Neutrophil (primary cell): ENCODE measurements at regions not wholly inside any gene's neighbourhood (a gene's known extent, or its start where the extent isn't known, plus 50 kb on each side); places are given as distances from the start of the nearest gene placed in this dataset.

Experiments used
- H3K27ac ChIP-seq: fragments of 200-600 bp; sonication (generic); 2 replicates; pipeline ENCODE4 v1.5.1; 2016; ENCODE audit warnings: mild to moderate bottlenecking, moderate library complexity
- H3K27me3 ChIP-seq: fragments of 200-600 bp; sonication (generic); 2 replicates; pipeline ENCODE4 v1.6.0; 2016; ENCODE audit warnings: mild to moderate bottlenecking
- H3K36me3 ChIP-seq: fragments of 200-600 bp; sonication (generic); 2 replicates; pipeline ENCODE4 v1.5.1; 2017
- H3K4me1 ChIP-seq, 2 experiments: fragments of 200-600 bp in 1 of 2; sonication (generic) in 1 of 2; 1 replicate in 1 of 2; 2 replicates in 1 of 2; pipeline versions ENCODE4 v1.5.1 to v1.6.1; 2013 to 2016; ENCODE audit warnings: low read depth in 1 of 2, low read length in 1 of 2, mild to moderate bottlenecking in 1 of 2, moderate library complexity in 1 of 2; ENCODE audit not compliant: control insufficient read depth in 1 of 2, insufficient read depth in 1 of 2
- H3K4me3 ChIP-seq, 2 experiments: fragments of 200-600 bp in 1 of 2; sonication (generic) in 1 of 2; 1 replicate in 1 of 2; 2 replicates in 1 of 2; pipeline ENCODE4 v1.5.1; 2013 to 2016; ENCODE audit warnings: low read depth in 1 of 2, low read length in 1 of 2, mild to moderate bottlenecking in 1 of 2, moderate library complexity in 1 of 2
- H3K9me3 ChIP-seq: fragments of 200-600 bp; sonication (generic); 2 replicates; pipeline ENCODE4 v1.5.1; 2016
- CTCF ChIP-seq: fragments of 200-600 bp; sonication (generic); IDR thresholded peaks from 2 replicates; pipeline ENCODE4 v1.5.1; 2016; ENCODE audit warnings: antibody characterized with exemption

DNA sequence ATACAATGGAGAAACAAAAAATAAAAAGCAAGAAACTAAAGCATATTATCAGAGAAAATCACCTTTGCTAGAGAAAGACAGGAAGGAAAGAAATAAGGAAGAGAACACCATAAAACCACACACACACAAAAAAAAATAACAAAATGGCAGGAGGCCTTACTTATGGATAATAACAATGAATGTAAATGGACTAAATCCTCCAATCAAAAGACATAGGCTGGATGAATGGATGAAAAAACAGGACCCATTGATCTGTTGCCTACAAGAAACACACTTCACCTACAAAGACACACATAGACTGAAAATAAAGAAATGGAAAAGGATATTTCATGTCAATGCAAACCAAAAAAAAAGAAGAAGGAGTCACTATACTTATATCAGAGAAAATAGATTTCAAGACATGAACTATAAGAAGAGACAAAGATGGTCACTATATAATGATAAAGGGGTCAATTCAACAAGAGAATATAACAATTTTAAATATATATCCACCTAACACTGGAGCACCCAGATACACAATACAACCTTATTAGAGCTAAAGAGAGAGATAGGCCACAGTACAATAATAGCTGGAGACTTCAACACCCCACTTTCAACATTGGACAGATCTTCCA is 693.6 kb downstream of the HACE1 start:
- H3K27ac ChIP-seq: no peak overlapping the region
- H3K9me3 ChIP-seq: no peaks in the 10 kb centered on the region
- H3K4me3 ChIP-seq: no peak overlapping the region
- H3K4me1 ChIP-seq: no peaks in the 10 kb centered on the region
- no peaks in the 10 kb centered on the region for H3K27me3 ChIP-seq
- H3K36me3 ChIP-seq: no peaks in the 10 kb centered on the region
- TF ChIP-seq CTCF: no peak

DNA sequence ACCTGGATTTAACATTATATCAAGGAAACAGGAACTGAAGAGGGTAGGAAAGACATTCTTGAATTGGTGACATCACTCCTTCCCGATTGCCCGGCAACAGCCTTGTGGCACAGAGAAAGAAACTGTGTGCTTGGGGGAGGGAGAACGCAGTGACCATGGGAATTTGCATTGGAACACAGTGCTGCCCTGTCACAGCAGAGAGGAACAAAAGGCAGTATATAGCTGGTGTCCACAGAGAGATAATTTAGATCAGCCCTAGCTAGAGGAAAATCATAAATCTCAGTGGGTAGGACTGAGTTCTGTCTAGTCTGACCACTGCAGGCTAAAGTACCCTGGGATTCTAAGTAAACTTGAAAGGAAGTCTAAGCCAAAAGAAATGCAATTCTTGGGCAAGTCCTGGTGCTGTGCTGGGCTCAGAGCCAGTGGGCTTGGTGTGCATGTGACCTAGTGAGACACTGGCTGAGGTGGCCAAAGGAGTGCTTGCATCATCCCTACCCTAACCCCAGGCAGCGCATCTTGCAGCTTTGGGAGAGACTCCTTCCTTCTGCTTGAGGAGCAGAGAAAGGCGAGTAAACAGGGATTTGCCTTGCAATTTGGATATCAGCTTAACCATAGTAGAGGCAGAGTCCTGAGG is 697.6 kb downstream of the HACE1 start:
- Histone ChIP-seq H3K27me3 (no peaks in the 10 kb centered on the region), H3K4me3 (no peak overlapping the region), H3K36me3 (no peaks in the 10 kb centered on the region), H3K4me1 (no peaks in the 10 kb centered on the region), H3K9me3 (no peaks in the 10 kb centered on the region), H3K27ac (no peak overlapping the region)
- TF ChIP-seq CTCF: no peak

- Histone ChIP-seq H3K4me1 (no peaks in the 10 kb centered on the region), H3K36me3 (no peaks in the 10 kb centered on the region), H3K9me3 (no peaks in the 10 kb centered on the region), H3K27ac (no peak overlapping the region), H3K27me3 (no peaks in the 10 kb centered on the region), H3K4me3 (no peak overlapping the region)
- no peak for TF ChIP-seq CTCF
These were observed 700.6 kb downstream of the HACE1 start for GRCh38 chr6:104159045-104159618.

DNA sequence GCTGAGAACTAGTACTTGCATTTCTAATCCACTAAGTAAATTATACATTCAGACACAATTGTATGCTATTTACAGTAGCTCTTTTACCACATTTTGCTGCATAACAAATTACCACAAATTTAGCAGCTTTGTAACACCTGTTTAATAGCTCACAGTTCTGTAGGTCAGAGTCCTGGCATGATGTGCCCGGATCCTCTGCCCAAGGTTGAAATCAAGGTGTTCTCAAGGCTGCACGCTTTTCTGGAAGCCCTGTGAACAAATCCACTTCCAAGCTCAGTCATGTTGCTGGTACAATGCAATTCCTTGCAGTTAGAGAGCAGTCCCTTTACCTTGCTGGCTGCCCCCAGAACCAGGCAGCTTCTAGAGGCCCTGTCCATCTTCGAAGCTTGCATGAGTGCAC is 716.0 kb downstream of the HACE1 start:
- Histone ChIP-seq H3K4me1 (no peaks in the 10 kb centered on the region), H3K27ac (no peak overlapping the region), H3K4me3 (no peak overlapping the region), H3K9me3 (no peaks in the 10 kb centered on the region), H3K36me3 (no peaks in the 10 kb centered on the region), H3K27me3 (no peaks in the 10 kb centered on the region)
- TF ChIP-seq CTCF: no peak

GRCh38 chr6:104134876-104135275 is 724.8 kb downstream of the HACE1 start:
- Histone ChIP-seq H3K36me3 (no peaks in the 10 kb centered on the region), H3K4me1 (no peaks in the 10 kb centered on the region), H3K9me3 (no peaks in the 10 kb centered on the region), H3K27me3 (no peaks in the 10 kb centered on the region), H3K27ac (no peak overlapping the region), H3K4me3 (no peak overlapping the region)
- no peak for TF ChIP-seq CTCF
